Muscle of back (tissue), 3 donors: ENCODE measurements at regions not wholly inside any gene's neighbourhood (a gene's known extent, or its start where the extent isn't known, plus 50 kb on each side); places are given as distances from the start of the nearest gene placed in this dataset.
A peak's percentile ranks its signal among the peaks of the same experiment; 100 is the strongest.
"Not testable (repeated sequence)": the region's sequence is repeated elsewhere in the genome, so short reads cannot be mapped to it uniquely, and the experiment has no call there.

Source experiments
- DNase-seq, 3 donors: peaks; one replicate each; pipeline versions ENCODE4 v3.0.0 to v3.0.0-alpha.2; 2013

DNA sequence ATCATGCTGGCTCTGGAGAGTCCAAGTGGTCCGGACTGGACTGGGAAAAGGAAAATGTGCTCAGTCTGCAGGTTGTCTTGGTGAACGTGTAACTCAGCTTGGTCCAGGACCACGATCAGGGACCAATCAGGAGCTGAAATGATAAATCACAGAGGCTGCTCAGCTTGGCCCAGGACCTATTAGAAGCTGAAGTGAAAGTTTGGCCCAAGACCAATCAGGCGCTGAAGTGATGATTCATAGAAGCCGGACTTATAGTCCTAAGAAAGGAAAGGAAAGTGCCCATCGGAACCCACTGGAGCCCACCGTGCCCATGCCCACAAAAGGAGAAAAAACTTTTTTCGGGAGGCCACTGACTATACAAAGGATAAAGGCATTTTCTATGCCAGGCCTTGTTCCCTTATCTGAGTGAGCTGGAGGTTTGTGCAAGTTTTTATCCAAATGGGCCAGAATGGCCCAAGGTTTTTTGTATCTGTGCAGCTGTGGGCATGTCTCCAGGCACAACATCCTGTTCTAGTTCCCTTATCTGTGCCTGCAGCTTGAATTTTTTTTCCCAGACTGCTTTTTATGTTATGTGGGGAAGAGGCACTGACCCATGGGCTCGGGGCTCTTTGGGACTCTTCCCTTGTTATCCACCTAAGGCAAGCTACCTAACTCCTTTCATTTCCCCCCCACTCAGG lies 194.4 kb downstream of the FAM133A start:
- DNase-seq, result no peak

GRCh38 chrX:93874554-93874953 lies 200.5 kb downstream of the FAM133A start:
- DNase-seq, result peak in 2 of 3 donors; percentile 2 to 14

DNA sequence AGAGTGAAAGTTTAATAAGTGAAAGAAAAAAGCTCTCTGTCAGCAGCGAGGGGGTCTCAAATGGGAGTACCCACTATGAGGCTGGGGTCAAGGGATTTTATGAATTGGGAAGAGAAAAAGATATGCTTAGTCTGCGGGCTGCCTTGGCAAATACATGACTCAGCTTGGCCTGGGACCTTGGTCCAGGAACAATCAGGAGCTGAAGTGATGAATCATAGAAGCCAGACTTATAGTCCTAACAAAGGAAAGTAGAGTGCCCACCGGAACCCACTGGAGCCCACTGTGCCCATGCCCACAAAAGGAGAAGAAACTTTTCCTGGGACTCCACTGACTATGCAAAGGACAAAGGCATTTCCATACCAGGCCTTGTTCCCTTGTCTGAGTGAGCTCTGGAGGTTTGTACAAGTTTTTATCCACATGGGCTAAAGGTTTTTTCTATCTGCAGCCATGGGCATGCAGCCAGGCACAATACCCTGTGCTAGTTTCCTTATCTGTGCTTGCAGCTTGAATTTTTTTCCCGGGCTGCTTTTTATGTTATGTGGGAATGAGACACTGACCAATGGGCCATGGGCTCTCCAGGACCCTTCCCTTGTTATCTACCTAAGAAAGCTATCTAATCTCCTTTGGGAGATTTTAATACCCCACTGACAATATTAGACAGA lies 201.7 kb downstream of the FAM133A start:
- DNase-seq, result no peak

GRCh38 chrX:93921041-93921440 lies 247.0 kb downstream of the FAM133A start:
- DNase-seq, result not testable (repeated sequence)

DNA sequence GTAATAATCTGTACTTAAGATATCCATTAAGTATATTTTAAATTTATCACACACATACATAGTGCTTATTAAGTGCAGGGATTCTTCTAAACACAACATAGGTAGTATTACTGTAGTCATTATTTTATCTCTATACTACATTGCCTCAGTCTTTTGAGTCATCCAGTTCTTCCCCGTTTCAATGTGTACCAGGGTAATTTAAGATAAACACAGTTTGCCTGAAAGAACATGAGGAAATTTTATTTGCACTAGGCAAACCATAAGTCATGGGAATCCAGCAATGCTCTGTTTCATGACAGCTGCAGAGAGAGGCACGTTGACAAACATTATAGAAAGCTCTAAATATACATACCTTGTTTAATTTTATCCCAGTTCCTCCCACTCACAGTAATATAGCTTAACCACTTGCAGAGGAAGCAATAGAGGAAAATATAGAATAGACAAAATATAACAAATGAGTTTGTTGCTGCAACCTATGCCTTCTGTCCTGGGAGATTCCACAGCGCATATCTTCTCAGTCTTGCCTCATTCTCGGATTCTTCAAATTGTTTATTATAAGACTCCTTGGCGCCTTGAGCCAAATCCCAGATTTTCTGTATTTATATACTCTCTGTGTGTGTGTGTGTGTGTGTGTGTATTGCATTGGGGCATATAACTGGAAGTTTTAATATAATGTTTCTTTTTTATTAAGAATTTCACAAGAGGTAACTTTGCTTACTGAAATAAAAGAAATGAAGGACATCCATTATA lies 258.6 kb downstream of the FAM133A start:
- DNase-seq, result no peak

DNA sequence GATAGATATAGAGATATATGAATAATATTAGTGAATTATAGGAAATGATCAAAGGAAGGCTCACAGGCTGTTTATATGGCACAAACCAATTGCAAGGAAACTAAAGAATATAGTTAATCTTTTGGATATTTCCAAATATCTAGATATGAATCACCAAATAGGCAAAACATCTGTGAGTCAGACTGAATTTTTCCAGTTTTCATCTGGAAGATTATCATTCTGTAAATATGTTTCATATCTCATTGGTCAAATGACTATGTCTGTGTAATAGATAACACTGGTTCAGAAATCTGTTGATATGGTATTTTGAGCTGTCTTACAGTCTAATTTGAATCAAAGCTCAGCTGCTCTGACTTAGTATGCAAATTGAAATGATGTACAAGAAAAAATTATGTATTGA lies 303.6 kb downstream of the FAM133A start:
- no peak for DNase-seq

DNA sequence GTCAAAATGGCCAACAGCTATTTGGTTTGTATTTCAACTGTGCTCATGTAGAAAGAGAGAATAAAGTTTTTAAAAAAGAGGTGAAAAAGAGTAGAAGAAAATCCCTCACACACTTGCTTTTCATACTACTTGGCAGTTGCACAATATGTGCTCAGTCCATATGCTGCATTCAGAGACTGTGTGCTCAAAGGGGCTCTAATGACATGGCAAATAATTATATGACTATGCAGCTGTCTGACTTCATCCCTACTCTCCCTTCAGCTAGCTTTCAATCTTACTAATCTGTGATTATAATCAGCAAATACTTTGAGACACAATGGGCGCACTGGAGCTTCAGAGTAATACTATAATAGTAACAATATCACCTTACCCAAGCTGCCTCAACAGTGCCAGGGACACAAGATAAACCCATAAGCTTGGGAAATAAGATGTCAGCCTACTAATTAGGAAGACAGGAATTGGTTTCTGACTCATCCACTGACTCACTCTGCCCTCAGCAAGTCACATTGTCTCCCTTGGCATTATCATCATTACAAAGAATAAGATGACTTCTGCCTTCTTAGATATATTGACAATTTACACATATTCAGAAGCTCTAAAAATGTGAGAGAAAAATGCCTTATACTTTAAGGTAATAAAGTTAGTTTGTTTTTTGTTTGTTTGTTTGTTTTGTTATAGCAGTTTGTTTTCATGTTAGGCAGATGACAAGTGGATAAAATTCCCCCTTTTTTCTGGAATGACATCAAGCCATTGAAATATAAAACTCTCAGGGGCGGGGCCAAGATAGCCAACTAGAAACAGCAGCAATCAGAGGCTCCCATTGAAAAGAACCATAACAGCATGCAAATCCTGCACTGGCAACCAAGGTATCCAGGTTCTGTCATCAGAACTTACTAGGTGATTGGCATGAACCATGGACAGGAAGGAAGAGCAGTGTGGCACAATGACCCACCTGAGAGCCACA lies 311.6 kb downstream of the FAM133A start:
- DNase-seq, result no peak
